ENCODE measurements at regions not wholly inside any gene's neighbourhood (a gene's known extent, or its start where the extent isn't known, plus 50 kb on each side); places are given as distances from the start of the nearest gene placed in this dataset.

GRCh38 chr15:39054128-39054732 is 489.6 kb upstream of the RASGRP1 start:
- H3K4me1 ChIP-seq (ENCODE audit: control insufficient read depth, insufficient read depth, low read length, poor library complexity, severe bottlenecking): peaks cover 6% of the 10 kb centered on the region
- no peak overlapping the region for H3K4me3 ChIP-seq (ENCODE audit: extremely low read depth, insufficient read depth, low read length, poor library complexity, severe bottlenecking)
- peaks cover 4% of the 10 kb centered on the region for H3K9me3 ChIP-seq (ENCODE audit: control insufficient read depth, low read length)
- no peak overlapping the region for H3K27ac ChIP-seq (ENCODE audit: low read depth, low read length, severe bottlenecking)
- 90 to 96% methylated on average over 2 to 3 of the region's 5 CpGs for WGBS, 2 experiments (ENCODE audit: insufficient coverage in 2 of 2)
- no peaks in the 10 kb centered on the region for H3K36me3 ChIP-seq (ENCODE audit: control insufficient read depth, insufficient read depth, low read length)

- no CpG with 5 or more reads among the region's 1 CpG for WGBS, 2 experiments (ENCODE audit: insufficient coverage in 2 of 2)
- Histone ChIP-seq H3K9me3 (ENCODE audit: control insufficient read depth, low read length) (no peaks in the 10 kb centered on the region), H3K4me3 (ENCODE audit: extremely low read depth, insufficient read depth, low read length, poor library complexity, severe bottlenecking) (no peak overlapping the region), H3K4me1 (ENCODE audit: control insufficient read depth, insufficient read depth, low read length, poor library complexity, severe bottlenecking) (peaks cover 6% of the 10 kb centered on the region), H3K27ac (ENCODE audit: low read depth, low read length, severe bottlenecking) (no peak overlapping the region), H3K36me3 (ENCODE audit: control insufficient read depth, insufficient read depth, low read length) (no peaks in the 10 kb centered on the region)
Measured at GRCh38 chr15:39056357-39056756, 491.7 kb upstream of the RASGRP1 start.

- no peaks in the 10 kb centered on the region for H3K36me3 ChIP-seq (ENCODE audit: control insufficient read depth, insufficient read depth, low read length)
- H3K9me3 ChIP-seq (ENCODE audit: control insufficient read depth, low read length): no peaks in the 10 kb centered on the region
- H3K27ac ChIP-seq (ENCODE audit: low read depth, low read length, severe bottlenecking): no peak overlapping the region
- H3K4me3 ChIP-seq (ENCODE audit: extremely low read depth, insufficient read depth, low read length, poor library complexity, severe bottlenecking): no peak overlapping the region
- 92 to 94% methylated on average over 2 to 3 of the region's 6 CpGs for WGBS, 2 experiments (ENCODE audit: insufficient coverage in 2 of 2)
- H3K4me1 ChIP-seq (ENCODE audit: control insufficient read depth, insufficient read depth, low read length, poor library complexity, severe bottlenecking): peaks cover 9% of the 10 kb centered on the region
Measured at GRCh38 chr15:39058351-39059131, 493.9 kb upstream of the RASGRP1 start.

- H3K4me1 ChIP-seq (ENCODE audit: control insufficient read depth, insufficient read depth, low read length, poor library complexity, severe bottlenecking): peaks cover 9% of the 10 kb centered on the region
- 100% methylated on average over 2 of the region's 4 CpGs; no CpG with 5 or more reads in 1 of the 2 experiments for WGBS, 2 experiments (ENCODE audit: insufficient coverage in 2 of 2)
Measured at GRCh38 chr15:39059917-39060316, 495.3 kb upstream of the RASGRP1 start.

GRCh38 chr15:39061952-39062464 is 497.4 kb upstream of the RASGRP1 start:
- Histone ChIP-seq H3K9me3 (ENCODE audit: control insufficient read depth, low read length) (no peaks in the 10 kb centered on the region), H3K27ac (ENCODE audit: low read depth, low read length, severe bottlenecking) (no peak overlapping the region), H3K36me3 (ENCODE audit: control insufficient read depth, insufficient read depth, low read length) (no peaks in the 10 kb centered on the region), H3K4me3 (ENCODE audit: extremely low read depth, insufficient read depth, low read length, poor library complexity, severe bottlenecking) (no peak overlapping the region), H3K4me1 (ENCODE audit: control insufficient read depth, insufficient read depth, low read length, poor library complexity, severe bottlenecking) (peaks cover 4% of the 10 kb centered on the region)
- 57% methylated on average over 1 of the region's 6 CpGs; no CpG with 5 or more reads in 1 of the 2 experiments for WGBS, 2 experiments (ENCODE audit: insufficient coverage in 2 of 2)

More at GRCh38 chr15:39059917-39060316, 495.3 kb upstream of the RASGRP1 start:
- no peaks in the 10 kb centered on the region for H3K9me3 ChIP-seq (ENCODE audit: control insufficient read depth, low read length)
- no peak overlapping the region for H3K4me3 ChIP-seq (ENCODE audit: extremely low read depth, insufficient read depth, low read length, poor library complexity, severe bottlenecking)
- no peaks in the 10 kb centered on the region for H3K36me3 ChIP-seq (ENCODE audit: control insufficient read depth, insufficient read depth, low read length)
- no peak overlapping the region for H3K27ac ChIP-seq (ENCODE audit: low read depth, low read length, severe bottlenecking)

GRCh38 chr15:39066677-39067076 is 502.1 kb upstream of the RASGRP1 start:
- H3K27ac ChIP-seq (ENCODE audit: low read depth, low read length, severe bottlenecking): no peak overlapping the region
- H3K36me3 ChIP-seq (ENCODE audit: control insufficient read depth, insufficient read depth, low read length): no peaks in the 10 kb centered on the region
- H3K9me3 ChIP-seq (ENCODE audit: control insufficient read depth, low read length): no peaks in the 10 kb centered on the region
- H3K4me3 ChIP-seq (ENCODE audit: extremely low read depth, insufficient read depth, low read length, poor library complexity, severe bottlenecking): no peak overlapping the region
- peaks cover 3% of the 10 kb centered on the region for H3K4me1 ChIP-seq (ENCODE audit: control insufficient read depth, insufficient read depth, low read length, poor library complexity, severe bottlenecking)
- whole genome bisulfite sequencing, 2 experiments (ENCODE audit: insufficient coverage in 2 of 2): no CpG with 5 or more reads among the region's 3 CpGs

- WGBS, 2 experiments (ENCODE audit: insufficient coverage in 2 of 2): 33 to 70% methylated on average over 1 to 2 of the region's 5 CpGs
- Histone ChIP-seq H3K27ac (ENCODE audit: low read depth, low read length, severe bottlenecking) (no peak overlapping the region), H3K9me3 (ENCODE audit: control insufficient read depth, low read length) (no peaks in the 10 kb centered on the region), H3K36me3 (ENCODE audit: control insufficient read depth, insufficient read depth, low read length) (no peaks in the 10 kb centered on the region), H3K4me1 (ENCODE audit: control insufficient read depth, insufficient read depth, low read length, poor library complexity, severe bottlenecking) (peaks cover 6% of the 10 kb centered on the region), H3K4me3 (ENCODE audit: extremely low read depth, insufficient read depth, low read length, poor library complexity, severe bottlenecking) (no peak overlapping the region)
Measured at GRCh38 chr15:39074341-39074985, 506.4 kb upstream of the THBS1 start.

GRCh38 chr15:39075311-39075710 is 505.6 kb upstream of the THBS1 start:
- H3K4me1 ChIP-seq (ENCODE audit: control insufficient read depth, insufficient read depth, low read length, poor library complexity, severe bottlenecking): peaks cover 6% of the 10 kb centered on the region
- H3K27ac ChIP-seq (ENCODE audit: low read depth, low read length, severe bottlenecking): no peak overlapping the region
- 100% methylated on average over 1 to 2 of the region's 3 CpGs for whole genome bisulfite sequencing, 2 experiments (ENCODE audit: insufficient coverage in 2 of 2)
- H3K4me3 ChIP-seq (ENCODE audit: extremely low read depth, insufficient read depth, low read length, poor library complexity, severe bottlenecking): no peak overlapping the region
- H3K9me3 ChIP-seq (ENCODE audit: control insufficient read depth, low read length): no peaks in the 10 kb centered on the region
- no peaks in the 10 kb centered on the region for H3K36me3 ChIP-seq (ENCODE audit: control insufficient read depth, insufficient read depth, low read length)

GRCh38 chr15:39075756-39076341 is 505.0 kb upstream of the THBS1 start:
- H3K9me3 ChIP-seq (ENCODE audit: control insufficient read depth, low read length): no peaks in the 10 kb centered on the region
- no peak overlapping the region for H3K27ac ChIP-seq (ENCODE audit: low read depth, low read length, severe bottlenecking)
- H3K36me3 ChIP-seq (ENCODE audit: control insufficient read depth, insufficient read depth, low read length): no peaks in the 10 kb centered on the region
- no peak overlapping the region for H3K4me3 ChIP-seq (ENCODE audit: extremely low read depth, insufficient read depth, low read length, poor library complexity, severe bottlenecking)
- peaks cover 6% of the 10 kb centered on the region for H3K4me1 ChIP-seq (ENCODE audit: control insufficient read depth, insufficient read depth, low read length, poor library complexity, severe bottlenecking)
- WGBS, 2 experiments (ENCODE audit: insufficient coverage in 2 of 2): 88 to 100% methylated on average over 1 of the region's 7 CpGs

- H3K27ac ChIP-seq (ENCODE audit: low read depth, low read length, severe bottlenecking): no peak overlapping the region
- peaks cover 6% of the 10 kb centered on the region for H3K4me1 ChIP-seq (ENCODE audit: control insufficient read depth, insufficient read depth, low read length, poor library complexity, severe bottlenecking)
- H3K4me3 ChIP-seq (ENCODE audit: extremely low read depth, insufficient read depth, low read length, poor library complexity, severe bottlenecking): no peak overlapping the region
- WGBS, 2 experiments (ENCODE audit: insufficient coverage in 2 of 2): 100% methylated on average over 2 to 3 of the region's 3 CpGs
- no peaks in the 10 kb centered on the region for H3K9me3 ChIP-seq (ENCODE audit: control insufficient read depth, low read length)
- no peaks in the 10 kb centered on the region for H3K36me3 ChIP-seq (ENCODE audit: control insufficient read depth, insufficient read depth, low read length)
Measured at GRCh38 chr15:39078026-39078425, 502.9 kb upstream of the THBS1 start.

Measured in mesodermal cell (in vitro differentiated cells).